GM23338 (cell line): ENCODE measurements at regions not wholly inside any gene's neighbourhood (a gene's known extent, or its start where the extent isn't known, plus 50 kb on each side); places are given as distances from the start of the nearest gene placed in this dataset.

Experiments
- CREB1 ChIP-seq: fragments of 250-450 bp; sonication (Bioruptor Pico); IDR thresholded peaks from 2 replicates; pipeline ENCODE4 v1.5.0; 2020; ENCODE audit warnings: low read depth, mild to moderate bottlenecking, moderate library complexity
- CTCF ChIP-seq, 2 experiments: fragments of 200-600 bp in 1 of 2; sonication (generic) in 1 of 2; conservative IDR thresholded peaks; 2 replicates each; pipeline versions ENCODE4 v1.5.1 to v1.6.1; 2016 to 2017; ENCODE audit warnings: antibody characterized with exemption in 2 of 2, low read depth in 2 of 2, mild to moderate bottlenecking in 2 of 2, moderate library complexity in 1 of 2
- ETS1 ChIP-seq: IDR thresholded peaks from 2 replicates; pipeline ENCODE4 v1.6.1; 2016; ENCODE audit warnings: antibody characterized with exemption
- EZH2 ChIP-seq: fragments of 200-600 bp; sonication (generic); IDR thresholded peaks from one replicate; pipeline ENCODE4 v1.8.0; 2017; ENCODE audit warnings: antibody characterized with exemption, mild to moderate bottlenecking, low read depth; ENCODE audit not compliant: unreplicated experiment
- NANOG ChIP-seq: IDR thresholded peaks from 2 replicates; pipeline ENCODE4 v1.6.1; 2016; ENCODE audit warnings: antibody characterized with exemption, borderline replicate concordance
- STAT1 ChIP-seq: IDR thresholded peaks from one replicate; pipeline ENCODE4 v1.6.1; 2016; ENCODE audit warnings: antibody characterized with exemption; ENCODE audit not compliant: unreplicated experiment
- ZNF114 ChIP-seq: fragments of 250-450 bp; sonication (Bioruptor Pico); IDR thresholded peaks from 2 replicates; pipeline ENCODE4 v1.5.0; 2020; ENCODE audit warnings: mild to moderate bottlenecking, moderate library complexity
- ZNF331 ChIP-seq: fragments of 250-450 bp; sonication (Bioruptor Pico); IDR thresholded peaks from 2 replicates; pipeline ENCODE4 v1.5.0; 2020; ENCODE audit warnings: low read depth, mild to moderate bottlenecking, moderate library complexity
- ZNF462 ChIP-seq: fragments of 250-450 bp; sonication (Bioruptor Pico); IDR thresholded peaks from 2 replicates; pipeline ENCODE4 v1.5.0; 2020; ENCODE audit warnings: mild to moderate bottlenecking, moderate library complexity

- no peak for TF ChIP-seq ZNF462 (CRISPR knock-in tag)
- TF ChIP-seq ETS1, result no peak
- no peak for TF ChIP-seq CTCF (conservative IDR thresholded peaks at IDR 0.05; ENCODE audit: low read depth in 2 of 2)
- TF ChIP-seq NANOG, result no peak
- no peak for TF ChIP-seq EZH2
- no peak for TF ChIP-seq CREB1
- TF ChIP-seq ZNF114 (CRISPR knock-in tag), result no peak
- TF ChIP-seq STAT1, result no peak
- TF ChIP-seq ZNF331 (CRISPR knock-in tag), result no peak
These were observed 266.4 kb upstream of the ZNF608 start (continued) for GRCh38 chr5:125012727-125013451.
